ENCODE measurements at regions not wholly inside any gene's neighbourhood (a gene's known extent, or its start where the extent isn't known, plus 50 kb on each side); places are given as distances from the start of the nearest gene placed in this dataset.
A peak's percentile ranks its signal among the peaks of the same experiment; 100 is the strongest.

DNA sequence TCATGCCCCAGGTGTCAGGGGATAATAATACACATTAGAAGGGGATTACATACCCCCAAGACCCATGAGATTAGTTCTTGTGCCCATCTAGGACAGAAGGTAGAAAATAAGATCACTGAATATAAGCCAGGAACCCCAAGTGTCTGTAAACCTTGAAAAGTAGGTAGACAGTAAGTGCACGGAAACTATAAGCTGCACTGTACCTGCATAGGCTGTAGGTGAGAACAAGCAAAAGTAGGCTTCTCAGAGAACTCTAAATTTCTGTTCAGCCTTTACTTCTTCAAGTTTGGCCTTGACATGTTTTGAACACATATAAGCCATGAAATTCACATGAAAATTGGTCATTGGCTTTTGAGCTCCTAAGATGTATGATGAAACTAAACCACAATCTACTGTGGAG, 113.0 kb upstream of the FSIP2 start:
- no peaks in the 10 kb centered on the region for H3K9me3 ChIP-seq (ENCODE audit: low read length)
- H2AFZ ChIP-seq (ENCODE audit: low read length): no peak overlapping the region
- H3K36me3 ChIP-seq (ENCODE audit: insufficient read depth, low read length): no peaks in the 10 kb centered on the region
- intact Hi-C loops (cut with micrococcal nuclease; ENCODE audit: unreplicated experiment): no loop called here
- ChIA-PET POLR2A (interaction anchor here (0.9 kb wide), 1 partner anchor 9 kb away, joined by 3 read pairs; no protein-coding TSS in a partner anchor), CTCF (ENCODE audit: unreplicated experiment) (no interaction called here)
- BruUV-seq (replicated peaks): no TSS peak
- no peak for DNase-seq (ENCODE audit: low spot score)
- H3K4me2 ChIP-seq (ENCODE audit: low read length): no peak overlapping the region
- H4K20me1 ChIP-seq (ENCODE audit: insufficient read depth, low read length): no peaks in the 10 kb centered on the region
- H3K4me3 ChIP-seq (ENCODE audit: low read depth, low read length, poor library complexity, severe bottlenecking): no peak overlapping the region
- H3K4me1 ChIP-seq (ENCODE audit: insufficient read depth, low read length, poor library complexity, severe bottlenecking): no peaks in the 10 kb centered on the region
- TF ChIP-seq, protein P1, sequence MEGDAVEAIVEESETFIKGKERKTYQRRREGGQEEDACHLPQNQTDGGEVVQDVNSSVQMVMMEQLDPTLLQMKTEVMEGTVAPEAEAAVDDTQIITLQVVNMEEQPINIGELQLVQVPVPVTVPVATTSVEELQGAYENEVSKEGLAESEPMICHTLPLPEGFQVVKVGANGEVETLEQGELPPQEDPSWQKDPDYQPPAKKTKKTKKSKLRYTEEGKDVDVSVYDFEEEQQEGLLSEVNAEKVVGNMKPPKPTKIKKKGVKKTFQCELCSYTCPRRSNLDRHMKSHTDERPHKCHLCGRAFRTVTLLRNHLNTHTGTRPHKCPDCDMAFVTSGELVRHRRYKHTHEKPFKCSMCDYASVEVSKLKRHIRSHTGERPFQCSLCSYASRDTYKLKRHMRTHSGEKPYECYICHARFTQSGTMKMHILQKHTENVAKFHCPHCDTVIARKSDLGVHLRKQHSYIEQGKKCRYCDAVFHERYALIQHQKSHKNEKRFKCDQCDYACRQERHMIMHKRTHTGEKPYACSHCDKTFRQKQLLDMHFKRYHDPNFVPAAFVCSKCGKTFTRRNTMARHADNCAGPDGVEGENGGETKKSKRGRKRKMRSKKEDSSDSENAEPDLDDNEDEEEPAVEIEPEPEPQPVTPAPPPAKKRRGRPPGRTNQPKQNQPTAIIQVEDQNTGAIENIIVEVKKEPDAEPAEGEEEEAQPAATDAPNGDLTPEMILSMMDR (conservative IDR thresholded peaks at IDR 0.05; ENCODE audit: low read length): no peak
- no peak for TF ChIP-seq EZH2phosphoT487 (IDR thresholded peaks at IDR 0.05; ENCODE audit: borderline replicate concordance, low read depth, low read length)
- H3K27ac ChIP-seq (ENCODE audit: low read depth, low read length, poor library complexity, severe bottlenecking): no peak overlapping the region
- no peaks in the 10 kb centered on the region for H3K9me2 ChIP-seq (ENCODE audit: insufficient read depth, low read length)
- no peaks in the 10 kb centered on the region for H3K79me2 ChIP-seq (ENCODE audit: insufficient read depth, low read depth, low read length)

DNA sequence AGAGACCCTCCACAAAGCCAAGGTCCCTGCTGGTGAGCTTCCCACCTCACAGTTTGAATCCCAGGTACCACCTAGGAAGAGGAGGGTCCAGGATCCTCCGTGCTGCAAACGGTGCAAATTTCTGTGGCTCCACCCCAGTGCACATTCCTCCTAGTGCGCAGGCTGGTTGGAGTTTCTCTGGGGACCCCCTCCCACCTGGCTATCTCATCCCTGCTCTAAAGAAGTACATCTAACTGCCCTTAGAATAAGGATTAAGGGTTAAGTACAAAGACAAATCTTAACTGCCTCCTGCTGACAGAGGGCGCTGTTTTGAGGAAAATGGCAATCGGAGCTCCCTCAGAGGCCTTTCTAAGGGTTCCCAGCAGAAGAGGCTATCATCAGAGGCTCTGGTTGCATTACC, 109.6 kb upstream of the FSIP2 start:
- Histone ChIP-seq H3K27ac (ENCODE audit: low read depth, low read length, poor library complexity, severe bottlenecking) (no peak overlapping the region), H3K4me2 (ENCODE audit: low read length) (no peak overlapping the region), H2AFZ (ENCODE audit: low read length) (no peak overlapping the region), H3K4me3 (ENCODE audit: low read depth, low read length, poor library complexity, severe bottlenecking) (no peak overlapping the region), H3K9me2 (ENCODE audit: insufficient read depth, low read length) (no peaks in the 10 kb centered on the region), H4K20me1 (ENCODE audit: insufficient read depth, low read length) (no peaks in the 10 kb centered on the region), H3K9me3 (ENCODE audit: low read length) (no peaks in the 10 kb centered on the region), H3K36me3 (ENCODE audit: insufficient read depth, low read length) (no peaks in the 10 kb centered on the region), H3K79me2 (ENCODE audit: insufficient read depth, low read depth, low read length) (no peaks in the 10 kb centered on the region), H3K4me1 (ENCODE audit: insufficient read depth, low read length, poor library complexity, severe bottlenecking) (no peaks in the 10 kb centered on the region)
- intact Hi-C loops (cut with micrococcal nuclease; ENCODE audit: unreplicated experiment): no loop called here
- ChIA-PET CTCF (ENCODE audit: unreplicated experiment) (no interaction called here), POLR2A (interaction anchor here (0.7 kb wide), 1 partner anchor 169 kb away, joined by 3 read pairs; no protein-coding TSS in a partner anchor)
- TF ChIP-seq, protein P1 (conservative IDR thresholded peaks at IDR 0.05; ENCODE audit: low read length): peak; percentile 67
- no peak for TF ChIP-seq EZH2phosphoT487 (IDR thresholded peaks at IDR 0.05; ENCODE audit: borderline replicate concordance, low read depth, low read length)
- DNase-seq (ENCODE audit: low spot score): peak; percentile 17
- no TSS peak for BruUV-seq (replicated peaks)

DNA sequence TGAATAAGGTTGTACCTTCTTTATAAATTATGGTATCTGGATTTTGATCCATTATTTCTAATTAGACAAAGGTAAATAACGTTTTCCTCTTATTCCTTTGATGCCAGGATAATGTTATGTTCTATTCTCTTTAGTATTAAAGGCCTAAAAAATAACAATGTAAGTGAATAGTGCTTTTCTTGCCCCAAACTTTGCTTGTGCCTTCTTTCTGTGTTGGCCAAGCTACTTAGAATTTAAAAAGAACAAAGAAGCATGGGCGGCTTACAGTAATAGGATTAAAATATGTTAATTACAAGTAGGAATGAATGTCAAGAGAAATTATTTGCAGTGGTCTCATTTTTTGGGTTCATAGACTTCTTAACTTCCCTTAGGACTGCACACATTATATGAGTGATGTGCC, 105.0 kb upstream of the FSIP2 start:
- Histone ChIP-seq H3K79me2 (ENCODE audit: insufficient read depth, low read depth, low read length) (no peaks in the 10 kb centered on the region), H3K9me3 (ENCODE audit: low read length) (no peaks in the 10 kb centered on the region), H3K4me1 (ENCODE audit: insufficient read depth, low read length, poor library complexity, severe bottlenecking) (no peaks in the 10 kb centered on the region), H3K9me2 (ENCODE audit: insufficient read depth, low read length) (no peaks in the 10 kb centered on the region), H4K20me1 (ENCODE audit: insufficient read depth, low read length) (no peaks in the 10 kb centered on the region), H3K27ac (ENCODE audit: low read depth, low read length, poor library complexity, severe bottlenecking) (no peak overlapping the region), H3K4me3 (ENCODE audit: low read depth, low read length, poor library complexity, severe bottlenecking) (no peak overlapping the region), H2AFZ (ENCODE audit: low read length) (no peak overlapping the region), H3K4me2 (ENCODE audit: low read length) (no peak overlapping the region), H3K36me3 (ENCODE audit: insufficient read depth, low read length) (no peaks in the 10 kb centered on the region)
- intact Hi-C loops (cut with micrococcal nuclease; ENCODE audit: unreplicated experiment): no loop called here
- POLR2A ChIA-PET: interaction anchor here (0.9 kb wide), 1 partner anchor 19 kb away, joined by 3 read pairs; no protein-coding TSS in a partner anchor
- DNase-seq (ENCODE audit: low spot score): no peak
- no peak for TF ChIP-seq EZH2phosphoT487 (IDR thresholded peaks at IDR 0.05; ENCODE audit: borderline replicate concordance, low read depth, low read length)
- TF ChIP-seq, protein P1 (conservative IDR thresholded peaks at IDR 0.05; ENCODE audit: low read length): no peak
- CTCF ChIA-PET (ENCODE audit: unreplicated experiment): no interaction called here
- BruUV-seq (replicated peaks): no TSS peak
